ENCODE measurements at regions not wholly inside any gene's neighbourhood (a gene's known extent, or its start where the extent isn't known, plus 50 kb on each side); places are given as distances from the start of the nearest gene placed in this dataset.

DNA sequence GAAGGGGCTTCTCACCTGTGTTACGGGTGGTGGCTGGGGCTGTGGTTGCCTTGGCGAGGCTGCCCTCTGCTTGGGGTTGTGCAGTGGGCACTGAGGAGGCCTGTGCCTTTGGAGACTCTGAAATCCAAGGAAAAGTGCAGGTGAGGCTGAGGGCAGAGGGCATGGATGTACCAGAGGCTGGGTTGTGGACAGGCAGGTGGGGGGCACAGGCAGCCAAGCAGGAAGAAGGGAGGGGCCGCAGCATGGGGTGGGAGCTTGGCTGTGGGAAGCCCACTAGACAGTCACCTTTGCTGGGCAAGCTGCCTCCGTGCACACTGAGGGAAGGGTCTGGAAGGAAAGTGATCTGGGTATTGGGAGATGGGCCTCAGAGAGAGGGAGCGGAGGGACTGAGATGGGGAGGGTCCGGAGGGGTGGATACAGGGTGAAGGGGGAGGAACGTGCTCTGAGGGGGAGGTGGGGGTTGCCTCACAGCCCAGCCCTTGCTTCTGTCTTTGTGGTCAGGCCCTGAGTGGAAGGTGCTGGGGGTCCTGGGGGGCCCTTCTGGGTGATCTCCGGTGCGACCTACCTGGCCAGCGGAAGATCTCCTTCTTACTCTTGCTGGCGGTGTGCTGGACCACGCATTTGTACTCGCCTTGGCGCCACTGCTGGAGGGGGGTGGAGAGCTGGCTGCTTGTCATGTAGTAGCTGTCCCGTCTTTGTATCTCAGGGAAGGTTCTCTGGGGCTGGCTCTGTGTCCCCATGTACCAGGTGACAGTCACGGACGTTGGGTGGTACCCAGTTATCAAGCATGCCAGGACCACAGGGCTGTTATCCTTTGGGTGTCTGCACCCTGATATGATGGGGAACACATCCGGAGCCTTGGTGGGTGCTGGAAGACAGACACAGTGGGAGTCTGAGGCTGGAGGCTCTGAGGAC, 318.7 kb downstream of the TMEM121 start:
- Histone ChIP-seq H3K36me3 (ENCODE audit: insufficient read depth, low read length) (no peaks in the 10 kb centered on the region), H3K9ac (ENCODE audit: low read depth, low read length) (no peak overlapping the region), H3K4me1 (ENCODE audit: insufficient read depth, low read length) (no peaks in the 10 kb centered on the region), H3K9me3 (ENCODE audit: insufficient read depth, low read depth, low read length) (peaks cover 88% of the 10 kb centered on the region), H3K27me3 (ENCODE audit: insufficient read depth, low read length) (no peaks in the 10 kb centered on the region), H3K4me3 (ENCODE audit: low read length) (no peak overlapping the region), H3K27ac (ENCODE audit: low read depth, low read length) (no peak overlapping the region)
- 84% methylated on average over 18 of the region's 18 CpGs for whole genome bisulfite sequencing

- H3K36me3 ChIP-seq (ENCODE audit: insufficient read depth, low read length): no peaks in the 10 kb centered on the region
- H3K27me3 ChIP-seq (ENCODE audit: insufficient read depth, low read length): no peaks in the 10 kb centered on the region
- H3K9me3 ChIP-seq (ENCODE audit: insufficient read depth, low read depth, low read length): peaks cover 86% of the 10 kb centered on the region
- H3K9ac ChIP-seq (ENCODE audit: low read depth, low read length): no peak overlapping the region
- H3K27ac ChIP-seq (ENCODE audit: low read depth, low read length): no peak overlapping the region
- WGBS: 83% methylated on average over 10 of the region's 10 CpGs
- H3K4me3 ChIP-seq (ENCODE audit: low read length): no peak overlapping the region
- no peaks in the 10 kb centered on the region for H3K4me1 ChIP-seq (ENCODE audit: insufficient read depth, low read length)
Observed at GRCh38 chr14:105845725-105846309, 319.4 kb downstream of the TMEM121 start.

- Histone ChIP-seq H3K9me3 (ENCODE audit: insufficient read depth, low read depth, low read length) (peaks cover 86% of the 10 kb centered on the region), H3K9ac (ENCODE audit: low read depth, low read length) (no peak overlapping the region), H3K36me3 (ENCODE audit: insufficient read depth, low read length) (no peaks in the 10 kb centered on the region), H3K4me3 (ENCODE audit: low read length) (no peak overlapping the region), H3K27me3 (ENCODE audit: insufficient read depth, low read length) (no peaks in the 10 kb centered on the region), H3K4me1 (ENCODE audit: insufficient read depth, low read length) (no peaks in the 10 kb centered on the region), H3K27ac (ENCODE audit: low read depth, low read length) (no peak overlapping the region)
- 67% methylated on average over 5 of the region's 5 CpGs for WGBS
Observed at GRCh38 chr14:105846312-105846711, 319.9 kb downstream of the TMEM121 start.

DNA sequence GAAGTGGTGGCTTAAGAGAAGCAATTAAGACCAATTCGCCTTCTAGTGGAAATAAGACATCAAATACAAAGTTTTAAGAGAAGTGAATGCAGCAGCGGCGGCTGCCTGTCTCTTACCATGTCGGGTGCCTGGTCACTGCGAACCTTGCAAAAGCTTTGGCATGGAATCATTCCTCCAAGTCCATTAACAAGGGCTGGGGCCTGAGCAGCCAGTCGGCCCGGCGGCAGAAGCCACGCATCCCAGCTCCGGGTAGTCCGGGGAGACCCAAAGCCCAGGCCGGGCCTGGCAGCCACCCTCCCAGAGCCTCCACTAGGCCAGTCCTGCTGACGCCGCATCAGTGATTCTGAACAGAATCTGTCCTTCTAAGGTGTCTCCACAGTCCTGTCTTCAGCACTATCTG, 321.0 kb downstream of the TMEM121 start:
- Histone ChIP-seq H3K36me3 (ENCODE audit: insufficient read depth, low read length) (no peaks in the 10 kb centered on the region), H3K27ac (ENCODE audit: low read depth, low read length) (no peak overlapping the region), H3K4me1 (ENCODE audit: insufficient read depth, low read length) (no peaks in the 10 kb centered on the region), H3K9ac (ENCODE audit: low read depth, low read length) (no peak overlapping the region), H3K27me3 (ENCODE audit: insufficient read depth, low read length) (no peaks in the 10 kb centered on the region), H3K9me3 (ENCODE audit: insufficient read depth, low read depth, low read length) (peaks cover 86% of the 10 kb centered on the region), H3K4me3 (ENCODE audit: low read length) (no peak overlapping the region)
- 87% methylated on average over 14 of the region's 14 CpGs for WGBS

DNA sequence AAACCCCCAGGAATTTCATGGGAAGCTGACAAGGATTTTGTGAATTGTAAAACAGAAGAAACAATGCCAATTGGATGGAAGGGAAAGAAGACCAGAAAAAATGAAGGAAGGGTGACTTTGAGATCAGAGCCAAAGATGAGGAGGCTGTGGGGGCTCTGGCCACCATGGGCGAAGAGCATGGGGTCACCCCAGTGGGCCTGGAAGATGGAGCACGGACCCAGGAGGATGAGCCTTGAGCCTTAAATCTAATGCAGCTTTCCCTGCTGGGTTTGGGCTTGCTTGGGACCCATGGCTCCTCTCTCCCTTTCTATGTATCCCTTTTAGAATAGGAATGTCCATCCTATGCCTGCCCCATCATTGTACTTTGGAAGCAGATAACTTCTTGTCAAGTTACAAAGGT, 322.2 kb downstream of the TMEM121 start:
- Histone ChIP-seq H3K36me3 (ENCODE audit: insufficient read depth, low read length) (no peaks in the 10 kb centered on the region), H3K27me3 (ENCODE audit: insufficient read depth, low read length) (no peaks in the 10 kb centered on the region), H3K9ac (ENCODE audit: low read depth, low read length) (no peak overlapping the region), H3K9me3 (ENCODE audit: insufficient read depth, low read depth, low read length) (peaks cover 86% of the 10 kb centered on the region), H3K4me1 (ENCODE audit: insufficient read depth, low read length) (no peaks in the 10 kb centered on the region), H3K27ac (ENCODE audit: low read depth, low read length) (no peak overlapping the region), H3K4me3 (ENCODE audit: low read length) (no peak overlapping the region)
- WGBS: 45% methylated on average over 2 of the region's 2 CpGs

DNA sequence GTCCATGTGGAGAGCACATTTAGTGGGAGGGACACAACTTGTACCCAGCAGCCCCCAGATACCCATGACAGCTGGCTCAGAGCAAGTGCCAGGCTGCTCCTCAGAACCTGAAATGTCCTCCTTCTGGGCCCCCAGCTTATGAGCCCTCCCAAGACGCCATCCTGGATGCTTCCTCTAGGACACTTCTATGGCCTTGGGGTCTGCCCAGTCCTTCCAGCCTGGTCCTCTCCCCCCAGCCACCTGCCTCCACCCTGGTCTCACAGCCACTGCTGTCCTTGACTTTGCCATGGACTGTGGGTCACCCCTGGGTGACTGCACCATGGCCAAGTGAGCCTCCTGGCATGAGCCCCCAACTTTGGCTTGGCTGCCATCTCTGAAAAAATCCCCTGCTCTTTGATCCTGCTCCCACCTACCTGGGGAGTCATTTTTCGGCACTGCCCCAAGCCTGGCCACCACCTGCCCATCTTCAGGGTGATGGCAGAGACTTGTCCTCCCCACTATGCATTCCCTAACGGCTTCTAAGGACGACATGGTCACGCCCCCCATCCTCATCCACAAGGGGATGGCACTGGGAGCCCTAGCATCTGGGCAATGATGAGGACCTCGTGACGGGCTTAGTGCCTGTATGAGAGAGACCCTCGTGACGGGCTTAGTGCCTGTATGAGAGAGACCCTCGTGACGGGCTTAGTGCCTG, 323.7 kb downstream of the TMEM121 start:
- Histone ChIP-seq H3K27me3 (ENCODE audit: insufficient read depth, low read length) (no peaks in the 10 kb centered on the region), H3K4me3 (ENCODE audit: low read length) (no peak overlapping the region), H3K27ac (ENCODE audit: low read depth, low read length) (no peak overlapping the region), H3K9ac (ENCODE audit: low read depth, low read length) (no peak overlapping the region), H3K4me1 (ENCODE audit: insufficient read depth, low read length) (no peaks in the 10 kb centered on the region), H3K36me3 (ENCODE audit: insufficient read depth, low read length) (no peaks in the 10 kb centered on the region), H3K9me3 (ENCODE audit: insufficient read depth, low read depth, low read length) (peaks cover 86% of the 10 kb centered on the region)
- 68% methylated on average over 7 of the region's 11 CpGs for WGBS

- Histone ChIP-seq H3K4me1 (ENCODE audit: insufficient read depth, low read length) (no peaks in the 10 kb centered on the region), H3K27ac (ENCODE audit: low read depth, low read length) (no peak overlapping the region), H3K36me3 (ENCODE audit: insufficient read depth, low read length) (no peaks in the 10 kb centered on the region), H3K4me3 (ENCODE audit: low read length) (no peak overlapping the region), H3K9me3 (ENCODE audit: insufficient read depth, low read depth, low read length) (peaks cover 86% of the 10 kb centered on the region), H3K27me3 (ENCODE audit: insufficient read depth, low read length) (no peaks in the 10 kb centered on the region), H3K9ac (ENCODE audit: low read depth, low read length) (no peak overlapping the region)
- WGBS: 85% methylated on average over 27 of the region's 27 CpGs
Observed at GRCh38 chr14:105850853-105851581, 324.6 kb downstream of the TMEM121 start.

DNA sequence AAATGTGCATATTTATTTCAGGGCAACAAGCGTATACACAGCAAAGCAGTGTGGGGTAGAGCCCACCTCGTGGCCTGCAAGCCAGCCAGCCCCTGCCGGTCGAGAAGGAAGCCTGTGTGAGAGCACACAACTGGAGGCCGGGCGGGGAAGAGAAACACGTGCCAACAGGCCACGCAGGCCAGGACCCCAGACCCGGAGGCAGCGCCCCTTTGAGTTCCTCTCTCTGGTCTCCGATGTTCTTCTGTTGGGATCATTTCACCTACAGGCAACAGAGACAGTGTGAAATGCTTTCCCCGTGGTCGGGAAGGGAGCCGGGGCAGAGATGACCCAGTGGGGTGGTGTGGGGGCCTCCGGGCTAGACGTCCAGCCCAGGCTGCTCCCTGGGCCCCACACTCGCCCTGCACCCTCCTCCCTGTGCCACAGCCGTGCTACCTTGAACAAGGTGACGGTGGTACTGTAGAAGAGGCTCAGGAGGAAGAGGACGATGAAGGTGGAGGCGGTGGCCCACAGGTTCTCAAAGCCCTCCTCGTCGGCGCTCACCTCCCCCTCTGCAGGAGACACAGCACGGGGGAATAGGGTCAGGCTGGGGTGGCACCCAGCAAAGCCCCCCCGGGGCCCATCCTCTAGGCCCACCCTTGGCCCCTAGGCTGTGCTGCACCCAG, 325.5 kb downstream of the TMEM121 start:
- Histone ChIP-seq H3K9me3 (ENCODE audit: insufficient read depth, low read depth, low read length) (peaks cover 86% of the 10 kb centered on the region), H3K4me3 (ENCODE audit: low read length) (no peak overlapping the region), H3K9ac (ENCODE audit: low read depth, low read length) (no peak overlapping the region), H3K27me3 (ENCODE audit: insufficient read depth, low read length) (no peaks in the 10 kb centered on the region), H3K36me3 (ENCODE audit: insufficient read depth, low read length) (no peaks in the 10 kb centered on the region), H3K4me1 (ENCODE audit: insufficient read depth, low read length) (no peaks in the 10 kb centered on the region), H3K27ac (ENCODE audit: low read depth, low read length) (no peak overlapping the region)
- WGBS: 83% methylated on average over 26 of the region's 26 CpGs

DNA sequence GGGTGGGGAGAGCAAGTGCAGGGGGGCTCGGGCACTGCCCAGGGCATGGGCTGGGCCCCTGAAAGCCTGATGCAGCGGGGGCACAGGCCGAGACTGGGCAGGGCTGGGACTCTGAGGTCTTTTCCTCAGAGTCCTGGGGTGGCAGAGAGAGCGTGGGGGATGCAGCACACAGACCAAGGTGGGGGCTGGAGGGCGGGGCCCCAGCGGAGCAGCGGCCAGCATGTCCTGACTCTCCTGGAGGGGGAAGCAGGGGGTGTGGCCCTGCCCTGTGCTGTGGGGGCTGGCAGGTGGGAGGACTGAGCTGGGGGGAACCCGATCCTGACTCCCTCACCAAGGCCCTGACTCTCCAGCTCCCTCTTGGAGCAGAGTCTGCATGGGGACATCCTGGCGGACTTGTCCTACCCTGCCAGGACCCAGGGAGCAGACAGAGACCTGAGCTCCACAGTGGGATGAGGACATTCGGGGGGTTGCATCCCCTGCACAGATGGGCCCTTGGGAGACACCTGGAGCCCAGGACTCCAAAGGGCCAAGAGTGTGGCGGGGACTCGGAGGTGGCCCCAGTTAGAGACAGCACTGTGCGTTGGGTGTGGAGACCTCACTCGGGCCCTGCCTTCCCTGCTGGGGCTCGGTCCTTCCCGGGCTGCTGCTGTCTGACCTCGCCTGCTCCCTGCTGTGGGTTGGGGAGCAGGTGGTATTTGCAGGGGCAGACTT, 326.1 kb downstream of the TMEM121 start:
- Histone ChIP-seq H3K36me3 (ENCODE audit: insufficient read depth, low read length) (no peaks in the 10 kb centered on the region), H3K27me3 (ENCODE audit: insufficient read depth, low read length) (no peaks in the 10 kb centered on the region), H3K9me3 (ENCODE audit: insufficient read depth, low read depth, low read length) (peaks cover 86% of the 10 kb centered on the region), H3K27ac (ENCODE audit: low read depth, low read length) (no peak overlapping the region), H3K4me1 (ENCODE audit: insufficient read depth, low read length) (no peaks in the 10 kb centered on the region), H3K9ac (ENCODE audit: low read depth, low read length) (no peak overlapping the region), H3K4me3 (ENCODE audit: low read length) (no peak overlapping the region)
- WGBS: 76% methylated on average over 16 of the region's 17 CpGs

Data from HUES64 (cell line).